HL-60/S4 (cell line): ENCODE measurements at regions not wholly inside any gene's neighbourhood (a gene's known extent, or its start where the extent isn't known, plus 50 kb on each side); places are given as distances from the start of the nearest gene placed in this dataset.
"Not testable (repeated sequence)": the region's sequence is repeated elsewhere in the genome, so short reads cannot be mapped to it uniquely, and the experiment has no call there.

Experiments used
- in situ Hi-C: fragments of 300-500 bp; cut with MboI; formaldehyde crosslinking; loops from 2 replicates; pipeline ENCODE4 v1.14.3; 2022; ENCODE audit warnings: low sequenced_read_pairs

- in situ Hi-C loops, result no loop called here
These were observed 195.4 kb upstream of the MSX2 start for GRCh38 chr5:174528821-174529544.

- in situ Hi-C loops, result no loop called here
These were observed 194.3 kb upstream of the MSX2 start for GRCh38 chr5:174529925-174530681.

DNA sequence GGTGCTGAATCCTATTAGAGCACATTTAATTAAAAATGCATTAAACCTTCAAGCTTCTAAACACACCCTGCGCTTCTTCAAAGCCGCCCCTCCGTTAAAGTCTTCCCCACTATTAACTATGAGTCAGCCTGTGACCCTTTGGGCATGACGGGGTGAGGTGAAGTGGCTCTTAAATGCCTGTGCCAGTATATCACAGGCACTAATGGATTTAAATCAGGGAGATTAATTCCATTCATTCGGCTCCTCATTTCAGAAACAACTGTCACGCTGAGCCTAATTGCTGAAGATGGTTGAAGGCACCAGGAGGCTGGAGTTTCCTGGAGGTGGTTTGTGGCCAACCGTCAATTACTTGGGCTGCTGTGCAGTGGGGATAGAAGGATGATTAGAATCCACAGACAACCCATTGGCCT is 192.6 kb upstream of the MSX2 start:
- in situ Hi-C loops, result no loop called here

DNA sequence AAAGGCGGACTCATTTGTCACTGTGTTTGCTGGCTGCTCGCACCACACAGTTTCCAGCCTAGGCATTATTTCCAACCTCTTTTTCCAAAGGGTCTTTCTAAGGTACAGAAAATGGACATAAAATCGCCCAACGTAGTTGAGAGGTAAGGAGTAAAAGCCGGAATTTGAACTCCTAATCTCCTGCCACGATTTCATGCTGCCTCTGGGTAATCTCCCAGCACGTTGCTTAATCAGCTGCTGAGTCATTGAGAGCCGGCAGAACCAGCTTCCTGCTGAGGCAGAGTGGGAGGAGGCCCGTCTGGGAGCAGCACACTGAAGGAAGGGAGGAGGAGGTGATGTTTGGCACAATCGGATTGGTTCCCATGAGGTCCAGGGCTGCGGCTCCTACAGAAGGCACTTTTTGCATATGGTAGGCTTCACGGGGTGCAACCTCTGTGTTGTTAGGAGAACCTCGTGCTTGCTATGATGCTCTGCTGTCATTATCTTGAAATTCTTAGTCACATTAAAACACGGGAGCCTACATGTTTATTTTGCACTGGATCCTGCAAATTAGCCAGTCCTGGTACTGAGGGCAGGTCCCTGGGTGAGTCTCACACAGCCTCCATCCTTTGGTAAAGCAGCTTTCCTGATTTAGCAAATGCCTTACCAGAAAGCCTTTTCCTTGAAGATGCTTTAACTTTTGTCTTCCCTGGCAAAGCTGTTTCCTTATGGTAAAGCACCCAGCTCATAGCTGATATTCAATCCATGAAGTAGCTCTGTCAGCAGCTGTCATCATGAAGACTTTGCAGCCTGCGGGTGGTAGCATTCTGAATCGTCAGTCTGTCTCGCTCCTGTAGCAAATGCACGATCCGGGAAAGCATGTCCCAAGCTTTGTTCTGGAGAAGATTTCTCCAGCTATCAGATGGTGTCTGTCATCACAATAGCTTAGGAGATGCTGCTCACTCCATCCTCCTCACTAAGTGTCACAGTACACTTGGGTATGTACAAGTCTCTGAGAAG is 191.6 kb upstream of the MSX2 start:
- in situ Hi-C loops, result no loop called here

DNA sequence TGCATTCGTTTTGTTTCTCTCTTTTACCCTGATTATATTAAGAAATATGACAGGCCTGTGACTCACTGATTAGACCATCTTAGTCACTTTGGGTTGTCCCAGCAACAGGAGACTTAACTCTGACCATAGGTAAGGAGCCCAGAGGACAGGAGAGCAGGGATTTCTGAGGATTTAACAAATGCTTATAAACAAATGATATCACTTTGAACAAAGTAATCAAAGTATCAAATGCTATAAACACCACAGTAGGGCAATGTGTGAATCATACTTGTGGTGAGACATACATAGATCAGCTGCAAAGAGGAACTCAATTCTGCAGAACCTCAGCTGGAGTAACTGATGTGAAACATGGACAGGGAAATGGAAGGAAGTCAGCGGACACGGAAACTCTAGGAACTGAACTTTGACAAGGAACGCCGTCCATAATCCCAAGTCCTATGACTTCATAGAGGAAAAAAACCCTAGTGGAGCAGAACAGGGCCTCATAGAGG is 190.6 kb upstream of the MSX2 start:
- in situ Hi-C loops, result no loop called here

DNA sequence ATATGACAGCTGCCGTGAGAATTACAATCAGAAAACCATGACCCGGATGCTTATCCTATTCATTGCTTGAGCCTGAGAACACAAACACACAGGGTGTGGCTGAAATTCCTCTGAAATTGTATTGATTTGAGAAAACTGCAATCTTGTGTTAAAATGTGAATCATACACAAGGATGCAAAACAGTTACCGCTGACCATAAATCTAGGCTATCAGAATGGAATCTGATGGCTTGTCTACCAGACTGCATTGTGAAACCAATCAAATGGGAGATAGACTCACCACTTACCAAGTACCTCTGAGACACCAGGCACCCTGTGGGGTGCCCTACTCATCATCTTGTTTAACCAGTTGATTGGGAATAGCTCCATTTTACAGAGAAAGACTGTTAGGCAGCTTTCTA is 188.7 kb upstream of the MSX2 start:
- in situ Hi-C loops, result no loop called here

DNA sequence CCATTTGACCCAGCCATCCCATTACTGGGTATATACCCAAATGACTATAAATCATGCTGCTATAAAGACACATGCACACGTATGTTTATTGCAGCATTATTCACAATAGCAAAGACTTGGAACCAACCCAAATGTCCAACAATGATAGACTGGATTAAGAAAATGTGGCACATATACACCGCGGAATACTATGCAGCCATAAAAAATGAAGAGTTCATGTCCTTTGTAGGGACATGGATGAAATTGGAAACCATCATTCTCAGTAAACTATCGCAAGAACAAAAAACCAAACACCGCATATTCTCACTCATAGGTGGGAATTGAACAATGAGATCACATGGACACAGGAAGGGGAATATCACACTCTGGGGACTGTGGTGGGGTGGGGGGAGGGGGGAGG is 184.6 kb upstream of the MSX2 start:
- in situ Hi-C loops, result not testable (repeated sequence)

DNA sequence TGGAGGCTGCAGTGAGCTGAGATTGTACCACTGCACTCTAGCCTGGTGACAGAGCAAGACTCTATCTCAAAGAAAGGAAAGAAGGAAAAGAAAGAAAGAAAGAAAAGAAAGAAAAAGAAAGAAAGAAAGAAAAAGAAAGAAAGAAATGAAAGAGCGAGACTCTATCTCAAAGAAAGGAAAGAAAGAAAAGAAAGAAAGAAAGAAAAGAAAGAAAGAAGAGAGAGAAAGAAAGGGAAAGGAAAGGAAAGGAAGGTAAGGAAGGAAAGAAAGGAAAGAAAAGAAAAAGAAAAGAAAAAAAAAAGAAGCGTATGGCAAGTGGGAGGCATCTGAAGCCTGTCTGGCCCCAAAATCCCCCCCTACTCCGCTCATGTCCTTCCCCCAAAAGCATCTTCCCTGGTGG is 182.3 kb upstream of the MSX2 start:
- in situ Hi-C loops, result no loop called here

GRCh38 chr5:174542471-174542870 is 181.9 kb upstream of the MSX2 start:
- in situ Hi-C loops, result no loop called here

- in situ Hi-C loops, result no loop called here
These were observed 178.5 kb upstream of the MSX2 start for GRCh38 chr5:174545926-174546325.

- in situ Hi-C loops, result no loop called here
These were observed 176.6 kb upstream of the MSX2 start for GRCh38 chr5:174547814-174548213.

- in situ Hi-C loops, result no loop called here
These were observed 175.1 kb upstream of the MSX2 start for GRCh38 chr5:174549254-174549653.

- in situ Hi-C loops, result no loop called here
These were observed 174.4 kb upstream of the MSX2 start for GRCh38 chr5:174550026-174550425.

DNA sequence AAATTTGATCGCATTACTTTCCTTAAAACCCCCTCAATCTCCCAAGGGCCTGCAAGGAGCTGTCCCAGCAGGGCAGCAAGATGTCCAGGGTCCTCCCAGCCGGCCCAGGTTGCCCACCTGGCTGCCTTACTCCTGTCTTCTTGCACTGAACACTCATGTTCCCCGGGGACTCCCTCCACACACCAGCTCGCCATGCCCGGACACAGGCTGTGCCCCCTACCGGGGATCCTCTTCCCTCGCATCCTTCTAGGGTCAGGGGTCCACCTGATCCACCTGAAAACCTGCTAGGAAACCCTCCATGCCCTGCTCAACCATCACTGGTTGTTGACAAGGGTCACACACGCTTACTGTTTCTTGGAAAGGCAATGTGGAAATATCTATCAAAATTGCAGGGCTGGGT is 172.0 kb upstream of the MSX2 start:
- in situ Hi-C loops, result no loop called here

DNA sequence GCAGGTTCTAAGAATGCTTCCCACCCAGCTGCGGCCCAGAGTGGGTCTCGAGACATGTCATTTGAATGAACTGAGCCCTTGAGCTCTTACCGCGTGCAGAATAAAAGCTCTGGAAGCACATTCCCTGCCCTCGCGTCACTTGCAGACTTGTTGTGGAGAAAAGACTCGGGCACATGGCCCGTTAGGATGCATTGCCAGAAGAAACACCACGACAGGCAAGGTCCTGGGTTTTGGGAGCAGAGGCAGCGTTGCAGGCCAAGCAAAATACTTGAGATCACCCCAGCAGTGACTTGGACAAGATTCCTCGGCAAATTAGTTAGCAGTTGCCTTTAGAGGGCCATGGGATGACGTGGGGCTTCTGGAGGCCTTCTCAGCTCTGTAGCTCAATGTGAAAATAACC is 170.8 kb upstream of the MSX2 start:
- in situ Hi-C loops, result no loop called here

GRCh38 chr5:174555726-174556125 is 168.7 kb upstream of the MSX2 start:
- in situ Hi-C loops, result no loop called here

DNA sequence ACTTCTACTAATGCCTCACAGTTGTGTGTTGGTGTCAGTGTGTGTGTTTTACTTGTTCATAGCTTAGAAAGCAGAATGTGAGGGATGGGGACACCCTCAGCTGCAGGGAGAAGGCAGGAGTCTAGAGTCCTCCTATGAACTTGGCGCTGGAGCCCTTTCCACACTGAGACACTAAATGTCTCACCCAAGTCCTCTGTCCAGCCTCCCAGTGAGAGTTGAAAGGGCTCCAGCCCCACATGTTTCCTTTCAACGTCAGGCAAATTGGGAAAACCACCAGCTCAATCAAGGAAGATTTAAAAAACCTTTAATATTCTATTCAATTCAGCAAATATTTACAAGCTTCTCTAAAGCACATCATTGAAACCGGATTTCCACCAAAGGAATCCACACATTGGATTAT is 167.6 kb upstream of the MSX2 start:
- in situ Hi-C loops, result no loop called here

DNA sequence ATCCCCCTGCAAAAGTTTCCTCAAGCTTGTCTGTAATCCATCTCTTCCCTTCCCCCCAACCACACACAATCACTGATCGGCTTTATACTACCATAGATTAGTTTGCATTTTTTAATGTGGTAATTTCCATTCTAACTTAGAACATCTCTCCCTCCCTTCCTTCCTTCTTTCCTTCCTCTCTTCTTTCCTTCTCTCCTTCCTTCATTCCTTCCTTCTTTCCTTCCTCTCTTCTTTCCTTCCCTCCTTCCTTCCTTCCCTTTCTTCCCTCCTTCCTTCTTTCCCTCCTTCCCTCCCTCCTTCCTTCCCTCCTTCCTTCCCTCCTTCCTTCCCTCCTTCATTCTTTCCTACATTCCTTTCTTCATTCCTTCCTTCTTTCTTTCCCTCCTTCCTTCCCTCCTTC is 166.2 kb upstream of the MSX2 start:
- in situ Hi-C loops, result no loop called here

GRCh38 chr5:174559141-174559540 is 165.2 kb upstream of the MSX2 start:
- in situ Hi-C loops, result no loop called here

GRCh38 chr5:174559566-174560090 is 164.8 kb upstream of the MSX2 start:
- in situ Hi-C loops, result no loop called here

DNA sequence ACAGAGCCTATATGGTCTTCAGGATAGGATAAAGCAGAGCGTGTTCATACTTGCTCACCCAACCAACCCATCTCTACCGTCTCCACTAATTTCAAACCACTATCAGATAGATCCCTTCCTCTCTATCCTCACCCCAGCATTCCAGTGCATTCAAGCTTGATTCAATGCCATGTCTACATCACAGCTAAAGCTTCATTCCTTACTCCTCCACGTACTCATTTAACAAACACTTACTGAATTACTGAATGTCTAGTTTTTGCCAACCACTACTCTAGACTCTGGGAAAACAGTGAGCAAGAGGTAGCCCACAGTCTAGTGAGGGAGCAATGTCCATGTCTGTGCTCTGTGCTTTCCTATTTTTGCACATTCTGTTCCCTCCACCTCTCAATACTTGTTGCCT is 163.5 kb upstream of the MSX2 start:
- in situ Hi-C loops, result no loop called here
